ENCODE measurements at regions not wholly inside any gene's neighbourhood (a gene's known extent, or its start where the extent isn't known, plus 50 kb on each side); places are given as distances from the start of the nearest gene placed in this dataset.

DNA sequence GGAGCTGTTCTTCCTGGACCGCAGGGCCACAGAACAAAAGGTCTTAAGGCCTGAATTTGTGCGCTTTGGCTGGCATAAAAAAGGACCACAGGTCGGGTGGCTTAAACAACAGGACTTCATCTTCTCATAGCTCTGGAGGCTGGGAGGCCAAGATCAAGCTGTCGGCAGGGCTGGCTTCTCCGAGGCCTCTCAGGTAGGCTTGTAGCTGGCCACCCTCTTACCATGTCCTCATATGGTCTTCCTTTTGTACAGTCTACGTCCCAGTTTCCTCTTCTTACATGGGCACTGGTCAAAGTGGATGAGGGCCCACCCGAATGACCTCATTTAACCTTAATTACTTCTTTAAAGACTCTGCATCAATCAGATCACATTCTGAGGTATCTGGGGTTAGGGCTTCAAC is 257.6 kb downstream of the CBLN1 start:
- TF ChIP-seq, protein P1, sequence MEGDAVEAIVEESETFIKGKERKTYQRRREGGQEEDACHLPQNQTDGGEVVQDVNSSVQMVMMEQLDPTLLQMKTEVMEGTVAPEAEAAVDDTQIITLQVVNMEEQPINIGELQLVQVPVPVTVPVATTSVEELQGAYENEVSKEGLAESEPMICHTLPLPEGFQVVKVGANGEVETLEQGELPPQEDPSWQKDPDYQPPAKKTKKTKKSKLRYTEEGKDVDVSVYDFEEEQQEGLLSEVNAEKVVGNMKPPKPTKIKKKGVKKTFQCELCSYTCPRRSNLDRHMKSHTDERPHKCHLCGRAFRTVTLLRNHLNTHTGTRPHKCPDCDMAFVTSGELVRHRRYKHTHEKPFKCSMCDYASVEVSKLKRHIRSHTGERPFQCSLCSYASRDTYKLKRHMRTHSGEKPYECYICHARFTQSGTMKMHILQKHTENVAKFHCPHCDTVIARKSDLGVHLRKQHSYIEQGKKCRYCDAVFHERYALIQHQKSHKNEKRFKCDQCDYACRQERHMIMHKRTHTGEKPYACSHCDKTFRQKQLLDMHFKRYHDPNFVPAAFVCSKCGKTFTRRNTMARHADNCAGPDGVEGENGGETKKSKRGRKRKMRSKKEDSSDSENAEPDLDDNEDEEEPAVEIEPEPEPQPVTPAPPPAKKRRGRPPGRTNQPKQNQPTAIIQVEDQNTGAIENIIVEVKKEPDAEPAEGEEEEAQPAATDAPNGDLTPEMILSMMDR (IDR thresholded peaks at IDR 0.05): no peak
- TF ChIP-seq POLR2A (IDR thresholded peaks at IDR 0.05) (no peak), EP300 (IDR thresholded peaks at IDR 0.05; ENCODE audit: low read depth) (no peak), POLR2AphosphoS5 (IDR thresholded peaks at IDR 0.05) (no peak)
